OCI-LY1 (cell line): ENCODE measurements at regions not wholly inside any gene's neighbourhood (a gene's known extent, or its start where the extent isn't known, plus 50 kb on each side); places are given as distances from the start of the nearest gene placed in this dataset.

Experiments used
- EZH2 ChIP-seq: fragments of 200-600 bp; sonication (generic), shearing (Covaris generic); IDR thresholded peaks from 2 replicates; pipeline ENCODE4 v1.8.0; 2017; ENCODE audit warnings: borderline replicate concordance, mixed run types, mild to moderate bottlenecking, antibody characterized with exemption, low read length, moderate library complexity, mixed read lengths
- TF ChIP-seq, protein P1 (sequence below): fragments of 200-600 bp; sonication (generic), shearing (Covaris generic); IDR thresholded peaks from 2 replicates; pipeline ENCODE4 v1.5.1; 2017; ENCODE audit warnings: mild to moderate bottlenecking, antibody characterized with exemption, low read length, moderate library complexity, mixed read lengths

DNA sequence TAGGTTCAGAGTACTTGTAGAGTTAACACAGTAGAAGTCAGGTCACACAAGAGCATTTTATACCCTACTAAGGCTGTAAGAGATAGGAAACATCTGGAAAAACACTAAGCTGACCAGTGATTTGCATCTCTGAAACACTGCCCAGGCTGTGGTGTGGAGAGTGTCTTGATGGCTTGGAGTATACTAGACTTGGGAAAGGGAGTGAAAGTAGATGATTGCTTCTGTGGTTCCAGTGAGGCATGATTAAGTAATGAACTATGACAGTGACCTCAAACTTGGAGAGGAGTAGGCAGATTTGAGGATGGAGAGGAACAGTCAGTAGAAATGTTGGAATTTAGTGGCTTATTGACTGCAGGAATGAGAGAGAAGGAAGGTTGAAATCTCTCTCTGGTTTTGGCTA lies 201.2 kb downstream of the FLRT2 start:
- no peak for TF ChIP-seq EZH2
- TF ChIP-seq, protein P1, sequence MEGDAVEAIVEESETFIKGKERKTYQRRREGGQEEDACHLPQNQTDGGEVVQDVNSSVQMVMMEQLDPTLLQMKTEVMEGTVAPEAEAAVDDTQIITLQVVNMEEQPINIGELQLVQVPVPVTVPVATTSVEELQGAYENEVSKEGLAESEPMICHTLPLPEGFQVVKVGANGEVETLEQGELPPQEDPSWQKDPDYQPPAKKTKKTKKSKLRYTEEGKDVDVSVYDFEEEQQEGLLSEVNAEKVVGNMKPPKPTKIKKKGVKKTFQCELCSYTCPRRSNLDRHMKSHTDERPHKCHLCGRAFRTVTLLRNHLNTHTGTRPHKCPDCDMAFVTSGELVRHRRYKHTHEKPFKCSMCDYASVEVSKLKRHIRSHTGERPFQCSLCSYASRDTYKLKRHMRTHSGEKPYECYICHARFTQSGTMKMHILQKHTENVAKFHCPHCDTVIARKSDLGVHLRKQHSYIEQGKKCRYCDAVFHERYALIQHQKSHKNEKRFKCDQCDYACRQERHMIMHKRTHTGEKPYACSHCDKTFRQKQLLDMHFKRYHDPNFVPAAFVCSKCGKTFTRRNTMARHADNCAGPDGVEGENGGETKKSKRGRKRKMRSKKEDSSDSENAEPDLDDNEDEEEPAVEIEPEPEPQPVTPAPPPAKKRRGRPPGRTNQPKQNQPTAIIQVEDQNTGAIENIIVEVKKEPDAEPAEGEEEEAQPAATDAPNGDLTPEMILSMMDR, result no peak
